ENCODE measurements at regions not wholly inside any gene's neighbourhood (a gene's known extent, or its start where the extent isn't known, plus 50 kb on each side); places are given as distances from the start of the nearest gene placed in this dataset.

GRCh38 chr16:86768228-86768791 is 190.0 kb downstream of the FOXL1 start:
- TF ChIP-seq GATA2 (IDR thresholded peaks at IDR 0.05; ENCODE audit: low read depth, low read length), result no peak
- no peak for TF ChIP-seq GATA3 (IDR thresholded peaks at IDR 0.05; ENCODE audit: low read depth, low read length)
